ENCODE measurements at regions not wholly inside any gene's neighbourhood (a gene's known extent, or its start where the extent isn't known, plus 50 kb on each side); places are given as distances from the start of the nearest gene placed in this dataset.

DNA sequence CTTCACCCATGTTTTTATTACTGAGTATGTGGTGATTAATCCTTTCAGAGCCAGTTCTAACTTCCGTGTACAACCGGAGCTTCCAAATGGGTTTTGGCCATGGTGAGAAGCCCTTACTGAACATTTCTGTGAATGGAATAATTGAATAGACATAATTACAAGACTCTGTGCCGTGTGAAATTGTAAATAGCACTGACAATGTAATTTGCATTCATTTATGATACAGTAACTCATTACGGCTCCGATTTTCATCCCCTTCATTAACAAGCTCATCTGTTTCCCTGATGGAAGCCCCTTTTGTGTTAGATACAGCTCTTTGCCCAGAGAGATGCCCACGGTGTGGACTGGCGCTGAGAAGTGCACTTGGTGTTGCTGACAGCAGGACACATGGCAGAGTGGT is 891.0 kb downstream of the AACS start:
- TF ChIP-seq, protein P1, sequence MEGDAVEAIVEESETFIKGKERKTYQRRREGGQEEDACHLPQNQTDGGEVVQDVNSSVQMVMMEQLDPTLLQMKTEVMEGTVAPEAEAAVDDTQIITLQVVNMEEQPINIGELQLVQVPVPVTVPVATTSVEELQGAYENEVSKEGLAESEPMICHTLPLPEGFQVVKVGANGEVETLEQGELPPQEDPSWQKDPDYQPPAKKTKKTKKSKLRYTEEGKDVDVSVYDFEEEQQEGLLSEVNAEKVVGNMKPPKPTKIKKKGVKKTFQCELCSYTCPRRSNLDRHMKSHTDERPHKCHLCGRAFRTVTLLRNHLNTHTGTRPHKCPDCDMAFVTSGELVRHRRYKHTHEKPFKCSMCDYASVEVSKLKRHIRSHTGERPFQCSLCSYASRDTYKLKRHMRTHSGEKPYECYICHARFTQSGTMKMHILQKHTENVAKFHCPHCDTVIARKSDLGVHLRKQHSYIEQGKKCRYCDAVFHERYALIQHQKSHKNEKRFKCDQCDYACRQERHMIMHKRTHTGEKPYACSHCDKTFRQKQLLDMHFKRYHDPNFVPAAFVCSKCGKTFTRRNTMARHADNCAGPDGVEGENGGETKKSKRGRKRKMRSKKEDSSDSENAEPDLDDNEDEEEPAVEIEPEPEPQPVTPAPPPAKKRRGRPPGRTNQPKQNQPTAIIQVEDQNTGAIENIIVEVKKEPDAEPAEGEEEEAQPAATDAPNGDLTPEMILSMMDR (IDR thresholded peaks at IDR 0.05), result no peak
- TF ChIP-seq EZH2 (IDR thresholded peaks at IDR 0.05; ENCODE audit: borderline replicate concordance, insufficient read depth, low read depth, low read length, poor library complexity, severe bottlenecking), result no peak

All from B cell (primary cell).